ENCODE measurements at regions not wholly inside any gene's neighbourhood (a gene's known extent, or its start where the extent isn't known, plus 50 kb on each side); places are given as distances from the start of the nearest gene placed in this dataset.
A peak's percentile ranks its signal among the peaks of the same experiment; 100 is the strongest.
"Not testable (repeated sequence)": the region's sequence is repeated elsewhere in the genome, so short reads cannot be mapped to it uniquely, and the experiment has no call there.

DNA sequence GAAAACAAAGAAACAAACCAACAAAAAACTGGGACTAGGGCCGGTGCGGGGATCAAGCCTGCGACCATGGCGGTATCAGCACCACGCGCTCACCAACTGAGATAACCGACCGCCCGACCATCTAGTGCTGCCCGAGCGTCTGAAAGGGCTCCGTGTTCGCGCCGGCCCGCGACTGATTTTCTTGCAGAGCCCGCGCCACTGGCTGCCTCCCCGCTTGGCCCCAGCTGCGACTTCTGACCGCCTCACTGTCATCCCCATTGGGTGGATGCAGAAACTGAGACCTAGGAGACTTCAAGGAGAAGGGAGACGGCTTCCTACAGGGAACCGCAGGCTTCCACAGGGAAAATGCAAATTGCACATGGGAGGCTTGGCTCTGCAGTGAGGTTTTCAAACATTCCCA lies 125.3 kb upstream of the PRKX start:
- not testable (repeated sequence) for DNase-seq (ENCODE audit: low spot score)

DNA sequence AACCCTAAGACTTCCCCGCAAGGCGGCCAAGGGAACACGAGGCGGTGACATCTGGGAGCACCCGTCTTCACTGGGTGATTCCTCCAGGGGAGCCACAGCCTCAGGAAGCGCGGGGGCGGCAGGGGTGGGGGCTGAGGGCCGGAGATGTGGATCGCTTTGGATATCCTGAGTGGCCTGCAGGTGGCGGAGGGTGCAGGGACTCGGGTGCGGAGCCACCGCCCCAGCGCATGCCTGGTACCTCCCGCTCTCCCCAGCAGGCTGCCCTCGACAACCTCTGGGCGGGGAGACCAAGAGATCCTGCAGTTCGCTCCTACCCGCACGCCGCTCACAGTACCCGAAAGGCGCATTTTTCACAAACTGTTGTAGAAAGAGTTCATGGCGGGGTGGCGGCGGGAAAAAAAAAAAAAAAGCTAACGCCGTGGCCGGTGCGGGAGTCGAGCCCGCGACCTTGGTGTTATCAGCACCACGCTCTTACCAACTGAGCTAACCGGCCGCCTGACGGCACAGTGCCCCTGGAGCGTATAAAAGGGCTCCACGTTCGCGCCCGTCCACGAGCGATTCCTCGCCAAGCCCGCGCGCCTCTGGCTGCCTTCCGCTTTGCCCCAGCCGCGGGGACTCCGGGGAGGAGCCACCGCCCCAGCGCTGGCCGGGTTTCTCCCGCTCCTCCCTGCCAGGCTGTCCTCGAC lies 124.7 kb upstream of the PRKX start:
- not testable (repeated sequence) for DNase-seq (ENCODE audit: low spot score)

- not testable (repeated sequence) for DNase-seq (ENCODE audit: low spot score)
Observed at GRCh38 chrX:3837211-3837610, 123.8 kb upstream of the PRKX start.

GRCh38 chrX:3833761-3834542 lies 120.5 kb upstream of the PRKX start:
- DNase-seq (ENCODE audit: low spot score) = not testable (repeated sequence)

GRCh38 chrX:3830020-3830419 lies 116.6 kb upstream of the PRKX start:
- DNase-seq (ENCODE audit: low spot score) = not testable (repeated sequence)

DNA sequence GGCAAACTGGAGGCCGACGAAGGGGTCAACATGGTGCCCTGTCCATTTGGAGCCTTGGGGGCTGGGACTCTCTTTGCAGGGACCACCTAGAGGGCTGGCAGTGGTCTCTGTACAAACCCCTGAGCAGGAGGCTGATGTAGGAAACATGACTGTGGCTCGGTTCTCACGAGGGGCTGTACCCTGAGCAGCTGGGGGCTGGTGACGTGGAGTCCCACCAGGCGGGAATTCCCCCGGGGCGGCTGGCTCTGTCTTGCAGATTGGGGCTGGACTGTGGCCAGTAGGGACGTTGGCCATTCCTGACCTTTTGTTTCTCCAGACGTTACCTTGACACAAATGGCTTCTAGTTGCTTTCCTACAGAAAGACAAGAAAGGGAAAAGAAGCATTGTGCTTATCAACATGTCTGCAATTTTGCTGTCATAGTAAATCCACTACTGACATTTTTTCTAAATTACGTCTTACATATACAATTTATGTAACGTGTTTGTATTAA lies 115.6 kb upstream of the PRKX start:
- DNase-seq (ENCODE audit: low spot score) = not testable (repeated sequence)

GRCh38 chrX:3828378-3829040 lies 115.1 kb upstream of the PRKX start:
- DNase-seq (ENCODE audit: low spot score) = not testable (repeated sequence)

GRCh38 chrX:3824008-3824407 lies 110.6 kb upstream of the PRKX start:
- not testable (repeated sequence) for DNase-seq (ENCODE audit: low spot score)

DNA sequence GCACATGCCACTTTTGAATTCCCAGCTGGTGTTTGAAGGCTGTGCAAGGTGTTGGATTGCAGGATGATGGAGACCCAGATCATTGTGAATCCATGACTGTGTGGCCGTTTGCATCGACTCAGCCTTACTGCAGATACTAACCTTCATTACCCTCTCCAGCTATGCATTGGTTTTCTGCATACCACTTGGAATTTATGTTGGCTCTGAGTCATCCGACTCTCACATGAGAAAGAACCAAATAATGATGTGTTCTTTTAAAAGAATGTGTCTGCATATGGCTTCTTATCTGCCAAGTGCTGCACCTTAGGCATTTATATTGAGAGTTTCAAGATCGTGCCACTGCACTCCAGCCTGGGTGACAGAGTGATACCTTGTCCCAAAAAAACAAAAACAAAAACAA lies 106.7 kb upstream of the PRKX start:
- peak; percentile 14 for DNase-seq (ENCODE audit: low spot score)

GRCh38 chrX:3817480-3817879 lies 104.0 kb upstream of the PRKX start:
- not testable (repeated sequence) for DNase-seq (ENCODE audit: low spot score)

DNA sequence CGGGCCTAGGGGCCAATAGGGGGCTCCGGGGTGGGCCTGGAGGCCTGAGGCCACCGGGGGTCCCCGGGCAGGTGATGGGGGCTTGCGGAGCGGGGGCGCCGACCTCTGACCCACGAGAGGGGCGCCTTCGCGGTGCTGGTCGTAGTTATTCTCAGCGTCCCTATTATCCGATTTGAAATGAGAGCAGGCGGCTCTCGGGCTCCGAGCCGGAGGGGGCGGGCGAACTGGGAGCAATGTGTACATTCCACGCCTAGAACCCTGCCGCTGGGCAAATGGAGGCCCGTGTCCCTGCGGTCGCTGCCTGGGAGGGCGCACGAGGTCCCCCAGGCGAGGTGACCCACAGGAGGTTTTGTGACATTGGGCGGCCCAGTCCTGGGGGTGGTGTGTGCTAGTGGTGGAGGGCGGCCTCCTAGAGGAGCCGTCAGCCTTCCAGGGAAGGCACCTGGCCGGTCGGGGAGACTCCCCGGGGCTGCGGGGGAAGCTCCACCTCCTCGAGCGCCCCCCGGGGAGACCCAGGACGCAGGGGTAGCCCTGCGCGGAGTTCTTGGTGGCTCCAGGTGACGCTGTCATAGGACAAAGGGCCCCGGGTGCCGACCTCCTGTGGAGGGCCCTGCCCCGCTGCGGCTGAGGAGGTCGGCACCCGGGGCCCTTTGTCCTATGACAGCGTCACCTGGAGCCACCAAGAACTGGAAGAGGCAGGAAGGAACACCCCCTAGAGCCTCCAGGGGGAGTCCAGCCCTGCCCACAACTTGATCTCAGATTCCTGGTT lies 102.6 kb upstream of the PRKX start:
- peak; percentile 14 for DNase-seq (ENCODE audit: low spot score)

DNA sequence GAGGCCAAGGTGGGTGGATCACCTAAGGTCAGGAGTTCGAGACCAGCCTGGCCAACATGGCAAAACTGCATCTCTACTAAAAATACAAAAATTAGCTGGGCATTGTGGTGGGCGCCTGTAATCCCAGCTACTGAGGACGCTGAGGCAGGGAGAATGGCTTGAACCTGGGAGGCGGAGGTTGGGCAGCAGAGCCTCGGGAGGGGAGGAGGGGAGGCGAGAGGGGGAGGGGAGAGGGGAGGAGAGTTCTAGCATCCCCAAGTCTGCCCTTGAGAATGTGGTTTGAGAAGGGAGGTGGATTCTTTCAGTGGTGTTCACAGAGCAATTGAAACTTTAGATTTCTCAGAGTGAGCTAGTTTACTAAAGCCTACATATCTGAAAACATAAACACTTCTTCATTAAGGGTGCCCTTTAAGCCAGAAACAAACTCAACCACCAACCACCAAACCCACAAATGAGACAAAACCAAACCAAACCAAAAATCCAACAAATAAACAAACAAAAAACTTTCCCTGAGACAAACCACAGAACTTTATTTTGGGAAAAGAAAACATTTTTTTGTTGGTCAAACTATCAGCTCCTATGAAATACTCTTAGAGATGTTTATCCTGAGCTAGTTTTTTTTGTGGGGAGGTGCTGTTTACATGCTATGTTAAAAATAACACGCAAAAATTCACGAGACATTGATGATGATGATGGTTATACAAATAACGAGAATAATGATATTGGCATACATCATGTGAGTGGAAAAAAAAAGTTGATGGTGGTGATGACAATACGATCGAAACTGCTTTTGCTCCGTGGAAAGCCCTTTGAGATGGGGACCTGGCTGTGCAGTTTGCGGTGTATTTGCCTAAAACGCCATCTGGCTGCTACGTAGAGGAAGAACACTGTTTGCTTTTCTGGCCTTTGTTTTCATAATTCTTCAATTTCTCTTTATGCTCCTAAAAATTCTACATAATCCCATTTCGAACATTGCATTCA lies 98.2 kb upstream of the PRKX start:
- peak; percentile 64 for DNase-seq (ENCODE audit: low spot score)

- no peak for DNase-seq (ENCODE audit: low spot score)
Observed at GRCh38 chrX:3807906-3808305, 94.5 kb upstream of the PRKX start.

GRCh38 chrX:3806630-3807029 lies 93.2 kb upstream of the PRKX start:
- no peak for DNase-seq (ENCODE audit: low spot score)

GRCh38 chrX:3803713-3804112 lies 90.3 kb upstream of the PRKX start:
- DNase-seq (ENCODE audit: low spot score) = no peak

GRCh38 chrX:3803305-3803704 lies 89.9 kb upstream of the PRKX start:
- no peak for DNase-seq (ENCODE audit: low spot score)

GRCh38 chrX:3795411-3795810 lies 82.0 kb upstream of the PRKX start:
- not testable (repeated sequence) for DNase-seq (ENCODE audit: low spot score)

- DNase-seq (ENCODE audit: low spot score) = no peak
Observed at GRCh38 chrX:3791449-3791848, 78.0 kb upstream of the PRKX start.

DNA sequence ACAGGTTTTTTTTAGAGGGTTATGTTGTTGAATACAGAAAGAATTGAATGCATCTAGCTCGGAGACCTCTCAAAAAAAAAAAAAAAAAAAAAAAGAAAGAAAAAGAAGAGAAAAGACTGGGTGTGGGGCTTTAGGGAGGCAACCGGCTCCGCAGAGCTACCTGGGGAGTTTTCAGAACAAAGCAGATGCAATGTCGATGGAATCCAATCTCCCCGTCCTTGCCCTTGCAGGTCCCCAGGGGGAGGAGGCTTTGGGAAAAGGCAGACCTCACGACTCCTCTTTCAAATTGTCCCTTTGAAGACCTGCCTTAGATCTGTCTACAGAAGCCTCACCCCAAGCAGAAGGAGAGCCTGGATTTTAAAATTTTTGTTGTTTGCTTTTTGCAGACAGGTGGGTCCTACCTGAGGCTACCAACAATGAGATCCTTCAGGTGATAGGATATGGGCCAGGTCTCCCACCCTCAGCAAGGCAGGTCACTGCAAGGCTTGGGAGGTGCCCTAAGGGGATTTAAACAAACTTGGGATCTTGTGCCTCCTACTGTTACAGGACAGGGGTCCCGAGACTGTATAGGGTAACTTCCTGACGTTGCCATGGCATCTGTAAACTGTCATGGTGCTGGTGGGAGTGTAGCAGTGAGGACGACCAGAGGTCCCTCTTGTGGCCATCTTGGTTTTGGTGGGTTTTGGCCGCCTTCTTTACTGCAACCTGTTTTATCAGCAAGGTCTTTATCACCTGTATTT lies 75.2 kb upstream of the PRKX start:
- DNase-seq (ENCODE audit: low spot score) = no peak

GRCh38 chrX:3787856-3788255 lies 74.4 kb upstream of the PRKX start:
- no peak for DNase-seq (ENCODE audit: low spot score)

All from H4 (cell line).